NCI-H1092 (cell line): ENCODE measurements at regions not wholly inside any gene's neighbourhood (a gene's known extent, or its start where the extent isn't known, plus 50 kb on each side); places are given as distances from the start of the nearest gene placed in this dataset.

ENCODE experiments used
- DNase-seq: peaks from one replicate; lab custom pipeline; 2025; lab: John Stamatoyannopoulos, UW

DNA sequence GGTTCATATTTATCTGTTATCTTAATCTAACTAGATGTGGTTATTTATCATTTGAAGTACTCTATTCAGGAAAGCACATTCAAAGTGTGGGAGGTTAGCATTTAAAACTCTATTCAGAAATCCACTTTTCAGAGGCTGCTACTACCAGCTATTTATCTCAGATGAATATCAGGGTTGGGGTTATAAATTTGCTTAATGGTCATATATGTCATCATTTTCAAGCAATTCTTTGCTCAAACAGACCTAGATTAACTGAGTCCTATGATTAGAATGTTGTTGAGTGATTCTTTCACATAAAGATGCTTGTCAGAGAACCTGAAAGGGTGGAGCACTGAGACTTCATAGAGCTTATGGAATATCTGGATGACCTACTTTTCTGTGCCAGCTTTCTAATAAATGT is 436.9 kb upstream of the TGFBR2 start:
- no peak for DNase-seq

DNA sequence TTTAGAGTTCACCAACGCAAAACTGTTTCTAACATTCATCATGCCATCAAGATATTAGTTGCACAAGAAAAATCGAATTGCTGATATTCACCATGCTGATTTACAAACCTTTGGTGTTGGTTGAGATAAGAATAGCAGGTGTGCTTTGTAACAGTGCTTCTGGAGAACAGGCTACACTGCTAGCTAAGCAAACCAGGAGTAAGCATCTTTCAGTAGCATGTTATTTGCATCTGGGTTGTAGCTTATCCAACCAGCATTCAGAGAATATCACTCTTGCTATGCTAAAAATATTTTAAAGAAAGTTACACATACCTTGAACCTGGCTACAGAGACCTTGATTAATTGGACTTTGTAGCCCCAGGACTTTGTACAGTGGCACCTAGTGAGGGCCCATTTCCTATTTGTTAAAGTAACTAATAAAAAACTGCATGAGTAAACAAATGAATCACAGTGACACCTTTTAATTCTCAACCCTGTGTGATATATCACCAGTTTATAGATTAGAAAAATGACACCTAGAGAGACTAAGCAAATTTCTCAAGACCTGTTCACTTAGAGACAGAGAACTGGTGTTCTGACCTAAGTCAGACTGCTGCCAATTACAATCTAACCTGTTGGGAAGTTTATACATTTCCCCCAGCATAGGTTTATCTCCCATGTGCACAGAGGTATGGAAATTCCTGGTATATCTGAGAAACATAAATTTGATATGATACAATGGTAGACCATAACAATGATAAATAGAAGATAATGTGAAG is 435.5 kb upstream of the TGFBR2 start:
- DNase-seq = no peak

DNA sequence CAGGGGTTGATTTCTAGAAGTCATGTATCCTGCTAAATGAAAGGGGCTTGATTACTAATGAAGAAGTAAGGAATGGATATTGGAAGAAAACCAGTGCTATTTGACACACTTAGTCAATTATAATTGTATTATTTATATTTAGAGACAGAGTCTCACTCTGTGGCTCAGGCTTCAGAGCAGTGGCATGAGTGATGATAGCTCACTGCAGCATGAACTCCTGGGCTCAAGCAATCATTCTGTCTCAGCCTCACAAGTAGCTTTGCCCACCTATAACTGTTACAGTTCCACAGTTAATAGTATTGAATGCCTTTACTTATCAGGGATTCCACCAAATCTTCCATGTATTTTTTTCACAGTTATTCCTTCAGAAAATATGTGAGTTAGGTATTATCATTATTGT is 432.0 kb upstream of the TGFBR2 start:
- DNase-seq = no peak

DNA sequence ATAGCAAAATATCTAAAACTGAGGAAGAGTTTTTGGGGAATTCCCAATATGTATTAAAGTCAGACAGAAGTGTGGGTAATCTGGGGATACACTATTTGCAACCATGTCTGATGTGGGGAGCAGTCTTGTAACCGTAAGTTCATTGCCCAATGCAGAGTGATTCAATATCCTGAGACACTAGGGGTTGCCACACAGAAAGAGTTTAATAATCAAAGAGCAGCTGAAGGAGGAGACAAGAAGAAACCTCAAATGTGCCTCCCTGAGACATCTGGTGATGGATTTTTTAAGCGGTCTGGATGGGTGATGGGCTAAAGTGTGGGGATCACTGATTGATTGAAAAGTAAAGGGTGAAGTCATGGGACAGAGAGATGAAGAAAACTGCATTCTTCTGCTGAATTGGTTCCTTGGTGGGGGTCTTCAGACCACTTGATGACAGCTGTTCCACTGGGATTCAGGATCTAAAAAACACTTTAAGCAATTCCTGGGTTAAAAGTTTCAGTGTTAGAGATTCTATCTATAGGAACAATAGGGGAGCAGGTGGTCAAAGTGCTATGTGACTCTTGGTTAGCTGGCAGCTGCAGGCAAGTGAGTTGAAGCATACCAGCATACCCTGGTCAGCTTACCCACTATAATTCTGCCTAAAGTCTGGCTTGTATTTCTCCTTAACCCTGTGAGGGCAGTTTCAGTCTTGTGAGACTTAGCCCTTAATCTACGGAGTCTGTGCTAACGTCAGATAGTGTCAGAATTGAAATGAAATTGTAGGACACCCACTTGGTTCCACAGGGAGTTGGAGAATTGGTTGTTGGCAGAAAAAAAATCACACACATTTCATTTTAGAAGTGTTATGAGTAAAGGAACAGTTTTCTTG is 425.9 kb upstream of the TGFBR2 start:
- no peak for DNase-seq

DNA sequence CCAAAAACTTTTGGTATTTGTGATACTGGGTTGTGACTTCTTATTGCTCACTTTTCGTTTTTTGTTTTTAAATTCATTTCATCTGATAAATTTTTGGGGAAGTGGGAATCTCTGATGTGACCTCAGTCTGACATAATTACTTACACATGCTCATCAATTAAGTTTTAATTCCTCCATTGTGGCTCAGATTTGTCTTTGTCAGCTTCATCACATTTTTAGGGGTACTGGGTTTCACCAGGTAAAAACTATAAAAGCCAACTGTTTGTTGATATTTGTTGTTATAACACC is 425.3 kb upstream of the TGFBR2 start:
- DNase-seq = no peak

DNA sequence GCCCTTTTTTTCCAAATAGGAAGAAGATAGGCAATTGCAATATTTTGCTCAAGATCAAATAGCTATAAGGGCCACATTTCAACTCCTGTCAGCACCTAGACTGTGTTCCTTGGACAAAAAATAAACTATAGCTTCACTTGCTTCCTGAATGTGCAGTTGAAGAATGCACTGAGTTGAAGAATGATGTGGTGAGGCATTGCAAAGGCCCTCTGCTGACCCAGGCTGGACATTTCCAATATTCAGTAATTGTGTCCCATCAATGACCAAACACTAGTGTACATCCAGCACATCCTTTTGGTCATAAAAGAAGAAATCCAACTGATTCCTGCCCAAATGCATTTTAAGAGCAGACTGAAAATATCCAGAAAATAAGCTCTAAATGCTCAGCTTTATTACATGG is 424.8 kb upstream of the TGFBR2 start:
- DNase-seq = no peak

DNA sequence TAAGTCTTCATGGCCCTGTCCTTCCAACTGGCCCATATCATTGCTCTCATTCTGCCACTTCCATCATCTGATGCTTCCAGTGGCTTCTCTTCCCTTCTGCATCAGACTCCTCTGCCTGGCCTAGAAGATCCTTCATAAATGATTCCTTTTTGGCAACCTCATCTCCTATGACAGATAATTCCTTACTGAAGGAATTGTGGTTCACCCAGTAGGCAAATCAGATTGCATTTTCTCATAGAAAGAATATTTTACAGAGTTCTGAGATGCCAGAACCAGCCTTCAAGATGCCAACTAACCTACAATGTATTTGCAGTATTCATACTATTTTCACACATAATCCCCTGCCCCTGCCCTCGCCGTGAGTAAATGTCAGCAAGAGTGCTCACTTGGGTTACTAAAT is 423.0 kb upstream of the TGFBR2 start:
- no peak for DNase-seq

DNA sequence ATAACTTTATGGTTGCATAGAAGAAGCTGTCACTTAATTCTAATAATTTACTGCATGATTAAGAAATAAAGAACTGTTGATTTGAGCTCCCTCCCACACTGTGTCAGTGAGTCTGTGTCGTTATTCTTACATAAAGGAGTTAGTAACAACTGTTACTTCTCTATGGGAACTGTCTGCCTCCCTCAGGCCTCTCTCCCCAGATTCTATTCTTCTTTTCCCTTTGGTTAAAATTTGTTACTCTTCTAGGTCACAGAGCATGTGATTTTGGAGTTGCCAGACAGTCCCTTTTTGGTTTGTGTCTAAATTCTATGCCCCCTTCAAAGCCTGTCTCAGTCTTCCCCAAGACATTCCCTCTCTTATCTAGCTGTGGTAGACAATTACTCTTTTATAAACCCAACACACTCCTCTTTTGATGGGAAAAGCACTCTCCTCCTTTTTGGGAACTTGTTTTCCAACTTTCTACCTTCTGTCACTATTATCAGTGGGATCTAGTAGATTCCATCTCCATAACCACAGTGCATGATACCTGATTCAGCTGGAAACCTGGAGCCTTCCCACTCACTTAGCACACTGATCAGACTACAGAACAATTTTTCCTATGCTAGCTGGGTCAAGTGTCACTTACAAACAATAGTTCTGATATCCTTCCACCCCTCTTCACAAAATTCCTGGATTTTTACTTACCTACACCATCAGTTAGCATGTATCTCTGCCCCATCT is 422.1 kb upstream of the TGFBR2 start:
- DNase-seq = no peak

DNA sequence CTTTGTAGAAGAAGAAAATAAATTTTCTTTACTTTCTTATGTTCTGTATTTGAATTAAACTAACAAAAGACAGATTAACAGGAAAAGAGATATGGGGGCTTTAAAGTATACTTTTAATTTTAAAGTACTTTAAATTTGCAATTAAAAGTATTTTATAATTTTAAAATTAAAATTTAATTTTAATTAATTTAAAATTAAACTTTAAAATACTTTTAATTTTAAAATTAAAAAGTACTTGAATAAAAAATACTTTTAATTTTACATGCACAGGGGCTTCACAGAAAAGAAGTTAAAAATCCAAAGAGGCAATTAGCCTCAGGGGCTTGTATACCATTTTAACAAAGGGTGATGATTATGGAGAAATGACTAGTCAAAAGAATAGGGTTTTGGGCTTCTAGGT is 420.5 kb upstream of the TGFBR2 start:
- no peak for DNase-seq

DNA sequence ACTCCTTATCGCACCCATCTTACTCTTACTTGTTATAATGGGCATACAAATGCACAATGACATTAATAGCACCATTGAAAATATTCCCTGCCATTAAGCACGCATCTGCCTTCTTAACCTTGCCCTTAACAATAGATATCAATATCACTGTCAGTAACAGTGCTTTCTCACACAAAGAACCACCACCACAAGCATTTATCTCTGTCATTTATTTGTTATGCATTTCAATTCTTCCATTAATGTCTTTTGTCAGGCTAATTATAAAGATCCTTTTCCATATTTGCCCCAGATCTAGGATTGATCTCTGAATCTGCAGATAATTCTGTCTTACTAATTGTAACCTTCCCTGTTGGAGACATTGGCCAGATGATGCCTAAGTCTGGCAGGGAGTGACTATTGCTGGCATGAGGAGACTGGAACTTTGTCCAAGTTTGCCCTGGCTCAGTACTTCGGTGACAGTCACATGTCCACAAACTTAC is 419.6 kb upstream of the TGFBR2 start:
- DNase-seq = no peak

DNA sequence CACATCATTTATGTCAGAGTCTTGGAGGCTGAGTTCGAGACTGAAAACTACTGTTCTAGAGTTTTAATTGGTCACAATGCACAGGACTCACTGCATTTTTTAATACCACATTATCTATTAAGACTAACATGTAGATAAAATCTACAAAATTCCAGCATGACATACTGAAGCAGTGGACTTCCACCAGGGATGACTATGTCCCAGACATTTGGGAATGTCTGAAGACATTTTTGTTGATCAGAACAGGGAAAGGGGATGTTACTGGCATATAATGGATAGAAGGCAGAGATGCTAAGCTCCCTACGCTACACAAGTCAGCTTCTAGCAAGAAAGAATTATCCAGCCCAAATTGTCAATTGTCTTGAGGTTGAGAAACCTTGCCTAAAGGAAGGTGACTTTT is 419.0 kb upstream of the TGFBR2 start:
- no peak for DNase-seq

DNA sequence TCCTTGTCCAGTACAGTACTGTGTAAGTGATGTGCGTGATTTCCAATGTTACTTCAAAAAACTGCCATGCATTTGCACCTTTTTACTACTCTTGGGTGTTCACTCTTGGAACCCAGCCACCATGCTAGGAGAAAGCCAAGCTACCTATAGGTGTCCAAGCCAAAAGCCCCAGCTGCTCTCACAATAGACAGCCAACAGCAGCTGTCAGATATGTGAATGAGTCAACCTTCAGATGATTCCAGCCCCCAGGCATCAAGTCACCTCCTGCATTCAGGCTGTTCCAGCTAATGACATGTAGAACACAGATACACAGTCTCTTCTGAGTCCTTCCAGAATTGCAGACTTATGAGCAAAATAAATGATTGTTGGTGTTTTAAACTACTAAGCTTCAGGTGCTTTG is 417.7 kb upstream of the TGFBR2 start:
- DNase-seq = peak; percentile 71

DNA sequence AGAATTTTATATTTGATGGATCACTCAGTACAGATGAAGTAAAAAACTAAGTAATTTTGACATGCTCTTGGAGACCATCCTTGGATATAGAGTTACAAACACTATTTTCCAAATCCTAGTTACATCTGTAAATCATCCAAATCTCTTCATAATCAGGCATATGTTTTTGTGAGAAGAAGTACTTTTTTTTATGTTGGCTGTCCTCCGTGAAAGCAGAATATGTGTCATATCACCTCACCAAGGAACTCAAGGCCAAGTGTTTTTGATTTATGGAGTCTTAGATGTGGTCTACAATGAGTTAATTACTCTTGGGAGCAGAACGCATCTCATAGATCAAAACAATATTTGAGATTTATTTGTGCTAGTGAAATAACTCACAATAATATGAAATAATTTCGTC is 416.5 kb upstream of the TGFBR2 start:
- no peak for DNase-seq

DNA sequence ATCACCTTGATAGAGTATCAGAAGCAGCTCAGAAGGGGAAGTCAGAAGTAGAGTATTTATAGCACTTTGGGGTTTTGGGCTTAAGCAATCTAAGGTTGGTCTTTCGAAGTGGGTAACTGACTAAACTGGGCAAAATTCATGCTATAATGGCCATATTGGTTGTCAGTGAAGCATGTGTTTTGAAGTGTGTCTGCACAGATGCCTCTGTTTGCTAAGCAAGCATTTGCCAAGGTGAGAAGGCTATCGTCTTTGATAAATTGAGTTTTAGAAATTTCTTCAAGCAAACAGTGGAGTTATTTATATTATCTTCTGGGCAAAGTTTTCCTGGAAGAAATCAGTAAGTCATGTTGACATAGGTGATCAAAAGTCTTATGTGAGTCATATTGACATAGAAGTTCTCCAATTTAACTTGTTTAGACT is 412.8 kb upstream of the TGFBR2 start:
- DNase-seq = peak; percentile 5

DNA sequence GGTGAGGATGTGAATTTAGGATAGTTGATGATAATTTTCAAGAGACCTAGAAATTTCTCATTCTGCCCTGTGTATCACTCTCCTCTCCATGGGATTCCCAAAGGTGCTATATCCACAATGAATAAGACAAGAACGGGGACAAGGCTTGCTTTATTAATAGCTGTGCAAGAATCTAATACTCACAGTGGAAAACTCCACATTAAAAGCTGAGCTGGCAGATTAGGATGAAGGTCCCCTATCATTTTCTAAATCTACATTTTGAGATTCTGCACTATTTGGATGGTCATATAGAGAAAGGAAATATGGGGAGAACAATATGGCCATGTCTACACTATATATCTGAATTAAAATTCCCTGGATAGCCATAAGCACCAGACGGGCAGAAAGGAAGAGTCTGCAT is 411.0 kb upstream of the TGFBR2 start:
- DNase-seq = no peak

DNA sequence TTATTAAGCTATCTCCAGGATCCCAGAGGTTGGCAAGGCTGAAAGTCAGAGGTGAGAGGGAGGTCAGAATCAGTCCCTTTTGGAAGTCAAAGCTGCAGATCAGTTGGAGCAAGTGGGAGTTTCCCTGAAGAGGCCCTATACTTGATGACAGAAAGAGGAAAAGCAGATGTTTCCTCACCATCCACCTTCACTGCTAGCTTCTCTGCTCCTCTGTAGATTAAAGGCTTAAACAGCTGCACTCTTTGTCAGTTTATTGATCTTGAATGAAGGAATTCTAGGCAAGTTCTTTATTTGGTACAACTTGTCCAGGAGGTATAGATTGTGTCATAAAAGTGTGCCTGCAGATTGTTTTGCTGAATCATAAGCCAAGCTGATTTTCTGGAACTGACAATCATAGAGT is 408.2 kb upstream of the TGFBR2 start:
- DNase-seq = no peak

DNA sequence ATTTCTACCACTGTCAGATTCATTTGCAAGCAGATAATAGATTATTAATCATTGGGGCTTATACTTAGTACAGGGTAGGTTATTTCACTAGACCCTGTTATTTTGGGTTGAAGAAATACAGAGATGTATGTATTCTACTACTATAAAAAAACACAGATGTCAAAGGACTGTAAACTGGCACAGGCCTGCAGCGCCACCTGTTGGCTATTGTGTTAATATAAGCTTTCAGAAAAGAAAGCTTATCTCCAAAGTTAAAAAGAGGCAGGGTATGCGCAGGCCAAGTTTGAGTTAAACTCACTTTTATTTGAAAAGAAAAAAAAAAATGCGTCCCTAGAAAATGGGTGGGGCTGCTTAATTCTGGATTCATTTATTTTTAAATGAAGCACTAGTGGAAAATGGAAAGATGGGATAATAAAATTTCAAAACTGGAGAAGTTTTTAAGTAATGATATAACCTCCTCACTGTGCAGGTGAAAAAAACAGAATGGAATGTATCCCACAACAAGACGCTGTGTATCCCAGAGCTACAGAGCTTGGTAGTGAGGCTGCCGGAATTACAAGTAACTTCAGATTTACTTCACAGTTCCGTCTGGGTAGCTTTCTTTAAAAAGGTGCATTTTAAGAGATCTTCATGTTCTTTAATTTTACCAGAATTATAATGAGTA is 407.2 kb upstream of the TGFBR2 start:
- DNase-seq = peak; percentile 42

DNA sequence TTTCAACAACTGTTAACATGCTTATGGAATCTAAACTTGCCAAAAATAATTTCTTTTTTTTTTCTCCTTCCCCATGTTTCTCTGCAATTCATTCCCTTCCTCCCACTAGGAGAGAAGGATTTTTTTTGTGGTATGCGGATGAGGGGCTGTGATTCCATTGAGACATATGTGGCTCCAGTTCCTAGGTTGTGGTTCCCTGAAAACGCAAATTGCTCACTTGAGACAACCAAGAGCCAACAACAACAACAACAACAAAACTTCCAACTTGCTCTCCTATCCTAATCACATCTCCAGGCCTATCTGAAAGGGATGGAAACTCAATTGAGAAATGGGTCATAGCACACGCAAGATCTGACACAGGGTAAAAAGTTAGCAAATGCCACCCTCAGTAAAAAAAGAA is 406.5 kb upstream of the TGFBR2 start:
- no peak for DNase-seq

DNA sequence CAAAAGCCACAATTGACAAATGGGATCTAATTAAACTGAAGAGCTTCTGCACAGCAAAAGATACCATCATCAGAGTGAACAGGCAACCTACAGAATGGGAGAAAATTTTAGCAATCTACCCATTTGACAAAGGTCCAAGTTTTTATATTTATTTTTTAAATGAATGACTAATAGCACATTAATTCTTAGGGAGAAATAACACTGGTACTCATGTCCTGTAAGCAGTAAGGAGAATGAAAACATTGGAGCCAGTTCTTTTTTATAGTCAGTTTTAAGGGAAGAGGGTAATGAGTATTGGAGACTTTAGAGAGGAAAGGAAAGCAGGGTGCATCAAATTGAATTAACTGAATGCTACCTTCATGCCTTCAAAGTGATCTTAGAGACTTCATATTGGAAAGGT is 404.7 kb upstream of the TGFBR2 start:
- DNase-seq = no peak

DNA sequence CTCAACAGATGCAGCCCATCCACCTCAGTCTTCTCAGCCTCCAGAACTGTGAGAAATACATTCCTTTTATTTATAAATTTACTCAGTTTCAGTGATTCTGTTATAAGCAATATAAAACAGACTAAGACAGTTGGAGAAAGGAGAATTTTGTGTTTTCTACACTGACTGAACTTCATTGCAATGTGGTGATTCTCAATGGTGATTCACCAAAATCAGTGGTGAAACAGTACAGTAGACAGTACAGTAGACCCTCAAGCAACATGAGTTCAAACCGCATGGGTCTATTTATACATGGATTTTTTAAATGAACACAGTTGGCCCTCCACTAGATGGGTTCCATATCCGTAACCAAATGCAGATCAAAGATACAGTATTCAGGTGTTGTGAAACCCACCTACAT is 403.1 kb upstream of the TGFBR2 start:
- DNase-seq = no peak

DNA sequence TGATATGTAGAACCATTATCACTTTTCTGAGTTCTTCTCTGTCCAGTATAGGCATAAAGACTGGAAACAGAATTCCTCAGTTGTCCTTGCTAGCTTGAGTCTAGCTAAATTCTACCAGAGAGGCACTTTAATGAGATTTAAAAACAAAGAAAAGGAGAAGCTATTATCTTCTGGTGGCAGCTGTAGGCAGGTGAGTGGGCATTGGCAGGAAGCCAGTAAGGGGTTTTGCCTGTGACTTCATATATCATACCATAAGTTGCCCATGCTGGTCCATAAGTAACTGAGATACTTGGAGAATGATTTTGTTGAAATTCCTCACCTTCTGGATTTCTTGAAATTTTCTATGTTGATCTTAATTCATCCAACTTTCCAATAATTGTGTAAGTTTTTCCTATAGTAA is 402.3 kb upstream of the TGFBR2 start:
- no peak for DNase-seq

DNA sequence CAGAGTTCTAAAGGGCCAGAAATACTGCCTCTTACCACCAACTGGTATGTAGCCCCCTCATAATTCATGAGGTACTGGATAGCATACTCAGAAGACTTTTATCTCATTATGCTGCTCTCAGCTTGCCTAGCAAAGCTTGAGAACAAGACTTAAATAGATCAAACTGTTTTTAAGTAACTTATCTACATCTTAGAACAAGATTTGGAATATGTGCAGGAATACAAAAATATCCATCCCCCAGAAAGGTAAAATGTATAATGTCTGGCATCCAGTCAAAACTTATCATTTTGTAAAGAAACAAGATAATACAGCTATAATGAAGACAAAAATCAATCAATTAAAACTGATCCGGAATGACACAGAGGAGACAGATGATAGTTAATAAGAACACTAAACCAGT is 400.4 kb upstream of the TGFBR2 start:
- no peak for DNase-seq
